ENCODE measurements at regions not wholly inside any gene's neighbourhood (a gene's known extent, or its start where the extent isn't known, plus 50 kb on each side); places are given as distances from the start of the nearest gene placed in this dataset.

GRCh38 chr21:14677013-14677412 lies 130.9 kb upstream of the SAMSN1 start (continued):
- TF ChIP-seq, protein P1, sequence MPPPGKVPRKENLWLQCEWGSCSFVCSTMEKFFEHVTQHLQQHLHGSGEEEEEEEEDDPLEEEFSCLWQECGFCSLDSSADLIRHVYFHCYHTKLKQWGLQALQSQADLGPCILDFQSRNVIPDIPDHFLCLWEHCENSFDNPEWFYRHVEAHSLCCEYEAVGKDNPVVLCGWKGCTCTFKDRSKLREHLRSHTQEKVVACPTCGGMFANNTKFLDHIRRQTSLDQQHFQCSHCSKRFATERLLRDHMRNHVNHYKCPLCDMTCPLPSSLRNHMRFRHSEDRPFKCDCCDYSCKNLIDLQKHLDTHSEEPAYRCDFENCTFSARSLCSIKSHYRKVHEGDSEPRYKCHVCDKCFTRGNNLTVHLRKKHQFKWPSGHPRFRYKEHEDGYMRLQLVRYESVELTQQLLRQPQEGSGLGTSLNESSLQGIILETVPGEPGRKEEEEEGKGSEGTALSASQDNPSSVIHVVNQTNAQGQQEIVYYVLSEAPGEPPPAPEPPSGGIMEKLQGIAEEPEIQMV (tag; conservative IDR thresholded peaks at IDR 0.05; ENCODE audit: low read depth), result 0 out of 2 replicates have a peak, but pooled peaks have one; percentile 3
- TF ChIP-seq MTA2 (IDR thresholded peaks at IDR 0.05; ENCODE audit: low read depth) (no peak), PRPF4 (IDR thresholded peaks at IDR 0.05; ENCODE audit: insufficient read depth, low read depth, low read length, poor library complexity, severe bottlenecking) (no peak), DMBX1 (CRISPR knock-in tag; IDR thresholded peaks at IDR 0.05; ENCODE audit: borderline replicate concordance) (0 out of 2 replicates have a peak, but pooled peaks have one; percentile 2), CREM (IDR thresholded peaks at IDR 0.05; ENCODE audit: low read depth) (no peak), CBX8 (IDR thresholded peaks at IDR 0.05; ENCODE audit: borderline replicate concordance, extremely low read depth, low read depth, low read length, poor library complexity, severe bottlenecking) (no peak), CBX1 (IDR thresholded peaks at IDR 0.05; ENCODE audit: low read depth) (no peak), CCNT2 (IDR thresholded peaks at IDR 0.05; ENCODE audit: borderline replicate concordance, extremely low read depth, insufficient read length, low read depth, low read length) (no peak), ZSCAN29 (IDR thresholded peaks at IDR 0.05) (no peak), TEAD4 (IDR thresholded peaks at IDR 0.05; ENCODE audit: low read length) (no peak), TEAD4 (CRISPR knock-in tag; IDR thresholded peaks at IDR 0.05; ENCODE audit: borderline replicate concordance) (no peak), PHB2 (IDR thresholded peaks at IDR 0.05; ENCODE audit: low read depth) (no peak), RNF2 (IDR thresholded peaks at IDR 0.05) (no peak), ELF2 (CRISPR knock-in tag; IDR thresholded peaks at IDR 0.05) (no peak), FOS (IDR thresholded peaks at IDR 0.05; ENCODE audit: extremely low read depth, insufficient read length) (no peak), SMARCE1 (IDR thresholded peaks at IDR 0.05) (peak; percentile 17; the same call in 1 of the 2 replicates), ZEB2 (IDR thresholded peaks at IDR 0.05) (0 out of 2 replicates have a peak, but pooled peaks have one; percentile 41), FIP1L1 (IDR thresholded peaks at IDR 0.05; ENCODE audit: low read depth, low read length, poor library complexity, severe bottlenecking) (no peak), ATF3 (IDR thresholded peaks at IDR 0.05) (peak; percentile 32; the same call in 1 of the 2 replicates), ATF3 (CRISPR knock-in tag; conservative IDR thresholded peaks at IDR 0.05) (no peak), ARID2 (IDR thresholded peaks at IDR 0.05) (no peak), FOXA3 (CRISPR knock-in tag; conservative IDR thresholded peaks at IDR 0.05 in 1 of 2, IDR thresholded peaks at IDR 0.05 in 1 of 2) (no peak), ZNF263 (CRISPR knock-in tag; IDR thresholded peaks at IDR 0.05; ENCODE audit: borderline replicate concordance) (no peak), FOXM1 (IDR thresholded peaks at IDR 0.05; ENCODE audit: low read depth) (no peak), FOXM1 (CRISPR knock-in tag; IDR thresholded peaks at IDR 0.05; ENCODE audit: low read depth) (no peak), MEF2A (IDR thresholded peaks at IDR 0.05; ENCODE audit: control insufficient read depth, low read depth, low read length) (no peak), TEAD2 (tag; IDR thresholded peaks at IDR 0.05) (no peak)
- TF ChIP-seq, protein P2, sequence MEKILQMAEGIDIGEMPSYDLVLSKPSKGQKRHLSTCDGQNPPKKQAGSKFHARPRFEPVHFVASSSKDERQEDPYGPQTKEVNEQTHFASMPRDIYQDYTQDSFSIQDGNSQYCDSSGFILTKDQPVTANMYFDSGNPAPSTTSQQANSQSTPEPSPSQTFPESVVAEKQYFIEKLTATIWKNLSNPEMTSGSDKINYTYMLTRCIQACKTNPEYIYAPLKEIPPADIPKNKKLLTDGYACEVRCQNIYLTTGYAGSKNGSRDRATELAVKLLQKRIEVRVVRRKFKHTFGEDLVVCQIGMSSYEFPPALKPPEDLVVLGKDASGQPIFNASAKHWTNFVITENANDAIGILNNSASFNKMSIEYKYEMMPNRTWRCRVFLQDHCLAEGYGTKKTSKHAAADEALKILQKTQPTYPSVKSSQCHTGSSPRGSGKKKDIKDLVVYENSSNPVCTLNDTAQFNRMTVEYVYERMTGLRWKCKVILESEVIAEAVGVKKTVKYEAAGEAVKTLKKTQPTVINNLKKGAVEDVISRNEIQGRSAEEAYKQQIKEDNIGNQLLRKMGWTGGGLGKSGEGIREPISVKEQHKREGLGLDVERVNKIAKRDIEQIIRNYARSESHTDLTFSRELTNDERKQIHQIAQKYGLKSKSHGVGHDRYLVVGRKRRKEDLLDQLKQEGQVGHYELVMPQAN (IDR thresholded peaks at IDR 0.05; ENCODE audit: borderline replicate concordance), result 0 out of 2 replicates have a peak, but pooled peaks have one; percentile 25

Data from K562 (cell line).